ENCODE measurements at regions not wholly inside any gene's neighbourhood (a gene's known extent, or its start where the extent isn't known, plus 50 kb on each side); places are given as distances from the start of the nearest gene placed in this dataset.

DNA sequence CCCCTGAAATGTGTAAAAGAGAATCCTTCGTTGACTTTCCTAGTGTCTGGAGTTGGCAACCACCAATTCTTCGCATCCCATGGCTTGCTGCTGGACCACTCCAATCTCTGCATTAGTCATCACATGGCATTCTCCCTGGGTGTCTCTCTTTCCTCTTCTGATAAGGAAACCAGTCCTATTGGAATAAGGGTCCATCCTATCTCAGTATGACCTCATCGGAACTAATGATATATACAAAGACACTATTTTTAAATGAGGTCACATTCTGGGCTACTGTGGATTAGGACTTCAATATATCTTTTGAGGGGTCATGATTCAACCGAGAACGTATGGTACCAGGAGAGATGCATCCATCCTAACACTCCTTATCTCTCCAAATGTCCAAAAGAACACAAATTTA, 259.1 kb upstream of the CPEB2 start:
- TF ChIP-seq, protein P1, sequence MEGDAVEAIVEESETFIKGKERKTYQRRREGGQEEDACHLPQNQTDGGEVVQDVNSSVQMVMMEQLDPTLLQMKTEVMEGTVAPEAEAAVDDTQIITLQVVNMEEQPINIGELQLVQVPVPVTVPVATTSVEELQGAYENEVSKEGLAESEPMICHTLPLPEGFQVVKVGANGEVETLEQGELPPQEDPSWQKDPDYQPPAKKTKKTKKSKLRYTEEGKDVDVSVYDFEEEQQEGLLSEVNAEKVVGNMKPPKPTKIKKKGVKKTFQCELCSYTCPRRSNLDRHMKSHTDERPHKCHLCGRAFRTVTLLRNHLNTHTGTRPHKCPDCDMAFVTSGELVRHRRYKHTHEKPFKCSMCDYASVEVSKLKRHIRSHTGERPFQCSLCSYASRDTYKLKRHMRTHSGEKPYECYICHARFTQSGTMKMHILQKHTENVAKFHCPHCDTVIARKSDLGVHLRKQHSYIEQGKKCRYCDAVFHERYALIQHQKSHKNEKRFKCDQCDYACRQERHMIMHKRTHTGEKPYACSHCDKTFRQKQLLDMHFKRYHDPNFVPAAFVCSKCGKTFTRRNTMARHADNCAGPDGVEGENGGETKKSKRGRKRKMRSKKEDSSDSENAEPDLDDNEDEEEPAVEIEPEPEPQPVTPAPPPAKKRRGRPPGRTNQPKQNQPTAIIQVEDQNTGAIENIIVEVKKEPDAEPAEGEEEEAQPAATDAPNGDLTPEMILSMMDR (tag by site-specific recombination; IDR thresholded peaks at IDR 0.05) = no peak
- no peak for TF ChIP-seq ZNF555 (tag by site-specific recombination; conservative IDR thresholded peaks at IDR 0.05)
- TF ChIP-seq, protein P2, sequence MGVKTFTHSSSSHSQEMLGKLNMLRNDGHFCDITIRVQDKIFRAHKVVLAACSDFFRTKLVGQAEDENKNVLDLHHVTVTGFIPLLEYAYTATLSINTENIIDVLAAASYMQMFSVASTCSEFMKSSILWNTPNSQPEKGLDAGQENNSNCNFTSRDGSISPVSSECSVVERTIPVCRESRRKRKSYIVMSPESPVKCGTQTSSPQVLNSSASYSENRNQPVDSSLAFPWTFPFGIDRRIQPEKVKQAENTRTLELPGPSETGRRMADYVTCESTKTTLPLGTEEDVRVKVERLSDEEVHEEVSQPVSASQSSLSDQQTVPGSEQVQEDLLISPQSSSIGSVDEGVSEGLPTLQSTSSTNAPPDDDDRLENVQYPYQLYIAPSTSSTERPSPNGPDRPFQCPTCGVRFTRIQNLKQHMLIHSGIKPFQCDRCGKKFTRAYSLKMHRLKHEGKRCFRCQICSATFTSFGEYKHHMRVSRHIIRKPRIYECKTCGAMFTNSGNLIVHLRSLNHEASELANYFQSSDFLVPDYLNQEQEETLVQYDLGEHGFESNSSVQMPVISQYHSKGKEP (tag by site-specific recombination; IDR thresholded peaks at IDR 0.05) = no peak
- no peak for TF ChIP-seq ZNF768 (tag by site-specific recombination; IDR thresholded peaks at IDR 0.05)
- TF ChIP-seq, protein P3, sequence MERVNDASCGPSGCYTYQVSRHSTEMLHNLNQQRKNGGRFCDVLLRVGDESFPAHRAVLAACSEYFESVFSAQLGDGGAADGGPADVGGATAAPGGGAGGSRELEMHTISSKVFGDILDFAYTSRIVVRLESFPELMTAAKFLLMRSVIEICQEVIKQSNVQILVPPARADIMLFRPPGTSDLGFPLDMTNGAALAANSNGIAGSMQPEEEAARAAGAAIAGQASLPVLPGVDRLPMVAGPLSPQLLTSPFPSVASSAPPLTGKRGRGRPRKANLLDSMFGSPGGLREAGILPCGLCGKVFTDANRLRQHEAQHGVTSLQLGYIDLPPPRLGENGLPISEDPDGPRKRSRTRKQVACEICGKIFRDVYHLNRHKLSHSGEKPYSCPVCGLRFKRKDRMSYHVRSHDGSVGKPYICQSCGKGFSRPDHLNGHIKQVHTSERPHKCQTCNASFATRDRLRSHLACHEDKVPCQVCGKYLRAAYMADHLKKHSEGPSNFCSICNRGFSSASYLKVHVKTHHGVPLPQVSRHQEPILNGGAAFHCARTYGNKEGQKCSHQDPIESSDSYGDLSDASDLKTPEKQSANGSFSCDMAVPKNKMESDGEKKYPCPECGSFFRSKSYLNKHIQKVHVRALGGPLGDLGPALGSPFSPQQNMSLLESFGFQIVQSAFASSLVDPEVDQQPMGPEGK (tag by site-specific recombination; IDR thresholded peaks at IDR 0.05) = no peak
- no peak for TF ChIP-seq ZBTB21 (tag by site-specific recombination; IDR thresholded peaks at IDR 0.05)
- no peak for TF ChIP-seq ZNF404 (tag by site-specific recombination; IDR thresholded peaks at IDR 0.05)
- TF ChIP-seq ZNF184 (tag by site-specific recombination; IDR thresholded peaks at IDR 0.05) = no peak

Data from HEK293 (cell line).